HCT116 (cell line): ENCODE measurements at regions not wholly inside any gene's neighbourhood (a gene's known extent, or its start where the extent isn't known, plus 50 kb on each side); places are given as distances from the start of the nearest gene placed in this dataset.

Experiments used
- ATAC-seq: fragments of 200-7000 bp; cut with Tn5 transposase; 2 replicates; pipeline ENCODE4 v1.9.1; 2020; ENCODE audit warnings: mild to moderate bottlenecking, moderate library complexity
- BruUV-seq: library from RNA; stranded (reverse); fragments of 400-500 nt; replicated peaks from 2 replicates; lab custom pipeline; 2021; lab: Mats Ljungman, UMichigan
- CTCF ChIA-PET: fragments of 300-600 bp; sonication (Branson Sonifier 250); formaldehyde crosslinking; loops from one replicate; lab custom pipeline; 2021; ENCODE audit warnings: antibody characterized with exemption; lab: Charles Lee
- POLR2A ChIA-PET: fragments of 300-600, 350-600 bp; sonication (Branson Sonifier 250); formaldehyde crosslinking; loops from one replicate; lab custom pipeline; 2021; ENCODE audit warnings: antibody characterized with exemption; lab: Charles Lee
- RAD21 ChIA-PET, 2 experiments: fragments of 300-600 bp; sonication (Branson Sonifier 250); formaldehyde crosslinking; loops; one replicate each; lab custom pipeline; 2023; ENCODE audit warnings: low total read pairs in 2 of 2; ENCODE audit not compliant: uncharacterized antibody in 2 of 2, unreplicated experiment in 2 of 2, low non-redundant PET in 1 of 2; lab: Charles Lee
- DNase-seq: peaks from one replicate; pipeline ENCODE4 v3.0.0-alpha.2; 2010; ENCODE audit warnings: low read depth, low spot score
- H2AFZ ChIP-seq: fragments of 200-600 bp; shearing (Covaris generic), sonication (generic); 2 replicates; pipeline ENCODE4 v1.6.1; 2017; ENCODE audit warnings: low read depth, mixed run types, mixed read lengths, antibody characterized with exemption, low read length; ENCODE audit not compliant: poor library complexity, severe bottlenecking
- H3K27ac ChIP-seq: 2 replicates; pipeline ENCODE4 v1.5.1; 2012; ENCODE audit warnings: low read depth, low read length
- H3K27me3 ChIP-seq: fragments of 200-600 bp; sonication (generic); 2 replicates; pipeline ENCODE4 v1.6.1; 2016; ENCODE audit warnings: mixed run types, low read length, mixed read lengths; ENCODE audit not compliant: insufficient read depth
- H3K36me3 ChIP-seq, 2 experiments: fragments of 200-500 bp in 1 of 2; fragments of 200-600 bp in 1 of 2; sonication (Bioruptor generic) in 1 of 2; sonication (generic) in 1 of 2; 2 replicates each; pipeline versions ENCODE4 v1.5.1 to v1.6.1; 2014 to 2016; ENCODE audit warnings: low read length in 2 of 2, inconsistent platforms in 1 of 2, mixed read lengths in 1 of 2, mixed run types in 1 of 2; ENCODE audit not compliant: insufficient read depth in 2 of 2, control insufficient read depth in 1 of 2
- H3K4me1 ChIP-seq, 2 experiments: fragments of 200-600 bp in 1 of 2; sonication (generic) in 1 of 2; 2 replicates each; pipeline versions ENCODE4 v1.5.1 to v1.6.1; 2012 to 2017; ENCODE audit warnings: low read length in 2 of 2, inconsistent platforms in 1 of 2, mild to moderate bottlenecking in 1 of 2, mixed read lengths in 1 of 2, mixed run types in 1 of 2, moderate library complexity in 1 of 2; ENCODE audit not compliant: insufficient read depth in 2 of 2, control insufficient read depth in 1 of 2
- H3K4me2 ChIP-seq: fragments of 200-600 bp; sonication (generic); 2 replicates; pipeline ENCODE4 v1.6.1; 2017; ENCODE audit warnings: mixed run types, low read length, mixed read lengths
- H3K4me3 ChIP-seq, 2 experiments: fragments of 200-600 bp in 1 of 2; sonication (generic) in 1 of 2; replicated peaks in 1 of 2; 2 replicates each; pipeline ENCODE4 v1.5.1; 2011 to 2016; ENCODE audit warnings: low read length in 2 of 2, control low read depth in 1 of 2, low read depth in 1 of 2, mild to moderate bottlenecking in 1 of 2, mixed read lengths in 1 of 2, mixed run types in 1 of 2
- H3K79me2 ChIP-seq: fragments of 200-600 bp; sonication (generic); 2 replicates; pipeline ENCODE4 v1.6.1; 2017; ENCODE audit warnings: mild to moderate bottlenecking, mixed run types, low read length, moderate library complexity, mixed read lengths; ENCODE audit not compliant: insufficient read depth
- H3K9ac ChIP-seq: fragments of 200-600 bp; sonication (generic); 2 replicates; pipeline ENCODE4 v1.6.1; 2016; ENCODE audit warnings: low read length, mixed read lengths
- H3K9me2 ChIP-seq: fragments of 200-600 bp; sonication (generic), shearing (Covaris generic); 2 replicates; pipeline ENCODE4 v1.6.1; 2017; ENCODE audit warnings: mixed run types, mild to moderate bottlenecking, moderate library complexity; ENCODE audit not compliant: insufficient read depth
- H3K9me3 ChIP-seq, 2 experiments: fragments of 200-500 bp in 1 of 2; fragments of 200-600 bp in 1 of 2; sonication (Bioruptor generic) in 1 of 2; sonication (generic) in 1 of 2; 2 replicates each; pipeline ENCODE4 v1.6.1; 2014 to 2017; ENCODE audit warnings: low read length in 2 of 2, mixed read lengths in 2 of 2, inconsistent platforms in 1 of 2, low read depth in 1 of 2, mild to moderate bottlenecking in 1 of 2, mixed run types in 1 of 2, moderate library complexity in 1 of 2; ENCODE audit not compliant: control insufficient read depth in 1 of 2, insufficient read depth in 1 of 2
- H4K20me1 ChIP-seq: fragments of 200-600 bp; sonication (generic), shearing (Covaris generic); 2 replicates; pipeline ENCODE4 v1.6.1; 2017; ENCODE audit warnings: mixed run types, mild to moderate bottlenecking, moderate library complexity; ENCODE audit not compliant: insufficient read depth
- CBX3 ChIP-seq: IDR thresholded peaks from 2 replicates; pipeline ENCODE4 v1.6.1; 2012; ENCODE audit warnings: low read depth
- EGR1 ChIP-seq: IDR thresholded peaks from 2 replicates; pipeline ENCODE4 v1.6.1; 2012; ENCODE audit warnings: low read depth
- ELF1 ChIP-seq: IDR thresholded peaks from 2 replicates; pipeline ENCODE4 v1.6.1; 2012; ENCODE audit warnings: low read depth, borderline replicate concordance
- EZH2 ChIP-seq: fragments of 200-600 bp; sonication (generic); IDR thresholded peaks from 2 replicates; pipeline ENCODE4 v1.6.1; 2017; ENCODE audit warnings: antibody characterized with exemption, mixed run types
- EZH2phosphoT487 ChIP-seq: fragments of 200-600 bp; IDR thresholded peaks from 2 replicates; pipeline ENCODE4 v1.6.1; 2018; ENCODE audit warnings: antibody characterized with exemption, borderline replicate concordance
- FOSL1 ChIP-seq: IDR thresholded peaks from 2 replicates; pipeline ENCODE4 v1.6.1; 2012; ENCODE audit warnings: low read depth
- JUND ChIP-seq: IDR thresholded peaks from 2 replicates; pipeline ENCODE4 v1.6.1; 2012
- RAD21 ChIP-seq: IDR thresholded peaks from 2 replicates; pipeline ENCODE4 v1.6.1; 2012; ENCODE audit warnings: low read depth, mild to moderate bottlenecking
- SIN3A ChIP-seq: IDR thresholded peaks from 2 replicates; pipeline ENCODE4 v1.6.1; 2012; ENCODE audit warnings: low read depth
- TCF7L2 ChIP-seq: IDR thresholded peaks from 2 replicates; pipeline ENCODE4 v1.7.0; 2011; ENCODE audit warnings: borderline replicate concordance, inconsistent platforms; ENCODE audit not compliant: insufficient read depth, insufficient read length; ENCODE audit errors: extremely low read depth
- YY1 ChIP-seq: IDR thresholded peaks from 2 replicates; pipeline ENCODE4 v1.6.1; 2011; ENCODE audit warnings: low read length, low read depth, moderate library complexity, mild to moderate bottlenecking; ENCODE audit not compliant: insufficient replicate concordance; ENCODE audit errors: extremely low read depth
- ZFX ChIP-seq: fragments of 450-650 bp; IDR thresholded peaks from 2 replicates; pipeline ENCODE4 v1.6.1; 2017
- ZNF274 ChIP-seq: fragments of 200-500 bp; sonication (Bioruptor generic); IDR thresholded peaks from 2 replicates; pipeline ENCODE4 v1.6.1; 2014; ENCODE audit warnings: mild to moderate bottlenecking, low read depth, low read length, inconsistent platforms
- intact Hi-C: fragments of 100-400 bp; cut with micrococcal nuclease; formaldehyde crosslinking; loops from 2 replicates; pipeline ENCODE4 v1.10.0; 2022
- TF ChIP-seq, protein P1 (sequence below): IDR thresholded peaks from 2 replicates; pipeline ENCODE4 v1.6.1; 2012; ENCODE audit warnings: low read depth
- TF ChIP-seq, protein P2 (sequence below): IDR thresholded peaks from 2 replicates; pipeline ENCODE4 v1.6.1; 2012

DNA sequence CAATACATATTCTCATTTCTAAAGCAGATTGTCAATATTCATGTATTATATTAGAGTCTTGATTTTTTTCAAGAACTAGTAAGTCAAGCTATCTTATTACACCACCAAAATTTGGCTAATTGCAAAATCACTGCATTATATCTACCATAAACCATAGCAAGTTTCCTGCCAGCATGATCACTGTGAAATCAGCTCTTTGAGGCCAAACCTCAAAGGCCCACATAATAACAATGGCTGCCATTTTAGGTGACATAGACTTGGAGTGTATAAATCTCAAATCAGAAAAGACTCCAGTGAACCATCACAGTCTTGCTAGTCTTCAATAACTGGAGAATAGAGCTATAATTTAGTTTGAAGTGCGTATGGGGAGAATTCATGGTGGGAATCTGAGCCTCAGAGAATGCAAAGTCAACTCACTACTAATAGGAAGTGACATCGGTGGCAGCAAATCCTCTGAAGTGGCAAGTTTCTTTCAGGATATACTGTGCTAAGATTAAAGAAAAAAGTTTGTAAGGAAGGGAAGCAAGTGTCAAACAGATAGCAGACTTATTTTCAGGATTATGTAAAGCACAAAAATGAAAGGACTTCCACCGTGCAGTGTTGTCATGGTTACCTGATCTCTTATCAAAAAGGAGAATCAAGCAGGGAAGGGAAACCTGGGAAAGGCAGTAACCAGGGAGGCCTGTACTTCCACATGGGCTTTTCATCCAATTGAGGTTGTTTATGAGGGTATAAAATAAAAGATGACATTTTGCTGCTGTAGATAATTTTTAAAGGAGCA is 117.4 kb upstream of the FNDC3A start:
- CTCF ChIA-PET = no interaction called here
- BruUV-seq = no TSS peak
- H3K36me3 ChIP-seq = no peaks in the 10 kb centered on the region
- TF ChIP-seq YY1 = no peak
- TF ChIP-seq, all 23 proteins: peak for 0
- no peak for ATAC-seq
- Histone ChIP-seq H4K20me1 (no peaks in the 10 kb centered on the region), H3K27ac (no peak overlapping the region), H3K9me3 (no peaks in the 10 kb centered on the region), H3K4me3 (no peak overlapping the region), H3K27me3 (no peaks in the 10 kb centered on the region), H3K9ac (no peak overlapping the region), H2AFZ (no peak overlapping the region), H3K9me2 (no peaks in the 10 kb centered on the region), H3K4me2 (no peak overlapping the region), H3K4me1 (no peaks in the 10 kb centered on the region), H3K79me2 (no peaks in the 10 kb centered on the region)
- intact Hi-C loops = no loop called here
- no peak for DNase-seq
- ChIA-PET RAD21 (no interaction called here), POLR2A (no interaction called here)

DNA sequence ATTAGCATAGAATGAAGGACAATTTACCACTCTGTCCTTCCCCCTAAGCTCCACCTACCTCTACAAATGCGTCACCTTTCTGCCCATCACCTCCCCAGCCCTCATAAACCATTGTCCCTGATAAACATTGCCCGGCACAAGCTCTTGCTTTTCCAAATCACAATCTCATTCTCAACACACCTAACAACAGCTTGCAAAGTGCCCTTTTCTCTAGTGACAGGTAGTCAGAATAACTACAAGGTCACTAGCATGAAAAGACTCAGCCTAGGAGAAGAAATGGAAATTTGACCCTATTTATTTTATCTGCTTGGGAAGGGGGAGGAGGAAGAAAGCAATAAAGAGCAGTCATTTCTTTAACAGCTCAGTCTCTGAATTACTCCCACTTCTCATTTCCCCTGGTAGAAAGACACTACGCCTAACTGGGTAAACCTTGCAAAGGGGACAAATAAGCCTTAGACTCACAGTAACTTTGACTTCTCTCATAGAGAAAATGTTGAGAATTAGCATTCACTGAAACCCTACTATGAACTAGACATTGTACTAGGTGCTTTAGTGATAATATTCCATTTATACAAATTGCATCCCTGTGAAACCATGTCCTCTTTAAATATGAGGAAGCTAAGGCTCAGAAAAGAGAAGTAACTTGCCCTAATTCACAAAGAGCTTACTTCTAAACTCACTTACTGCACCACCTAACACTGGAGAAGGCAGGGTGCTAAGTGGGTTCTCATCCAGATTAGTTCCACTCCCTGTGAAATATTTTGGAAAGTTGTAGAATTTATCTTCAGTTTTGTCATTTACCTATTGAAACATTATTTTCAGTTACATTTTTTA is 116.2 kb upstream of the FNDC3A start:
- no TSS peak for BruUV-seq
- Histone ChIP-seq H3K4me3 (no peak overlapping the region), H2AFZ (no peak overlapping the region), H3K36me3 (no peaks in the 10 kb centered on the region), H3K27ac (no peak overlapping the region), H3K4me2 (no peak overlapping the region), H3K9me3 (no peaks in the 10 kb centered on the region), H3K27me3 (no peaks in the 10 kb centered on the region), H4K20me1 (no peaks in the 10 kb centered on the region), H3K9me2 (no peaks in the 10 kb centered on the region), H3K79me2 (no peaks in the 10 kb centered on the region), H3K4me1 (no peaks in the 10 kb centered on the region), H3K9ac (no peak overlapping the region)
- intact Hi-C loops = no loop called here
- CTCF ChIA-PET = no interaction called here
- POLR2A ChIA-PET = no interaction called here
- ATAC-seq (no peak), DNase-seq (no peak)
- RAD21 ChIA-PET = no interaction called here
- TF ChIP-seq EZH2 (no peak), ZNF274 (no peak), ELF1 (no peak), CBX3 (no peak), EZH2phosphoT487 (no peak), YY1 (no peak), EGR1 (no peak), ZFX (no peak), SIN3A (no peak), TCF7L2 (no peak), FOSL1 (no peak), RAD21 (no peak), JUND (no peak)
- TF ChIP-seq, protein P1, sequence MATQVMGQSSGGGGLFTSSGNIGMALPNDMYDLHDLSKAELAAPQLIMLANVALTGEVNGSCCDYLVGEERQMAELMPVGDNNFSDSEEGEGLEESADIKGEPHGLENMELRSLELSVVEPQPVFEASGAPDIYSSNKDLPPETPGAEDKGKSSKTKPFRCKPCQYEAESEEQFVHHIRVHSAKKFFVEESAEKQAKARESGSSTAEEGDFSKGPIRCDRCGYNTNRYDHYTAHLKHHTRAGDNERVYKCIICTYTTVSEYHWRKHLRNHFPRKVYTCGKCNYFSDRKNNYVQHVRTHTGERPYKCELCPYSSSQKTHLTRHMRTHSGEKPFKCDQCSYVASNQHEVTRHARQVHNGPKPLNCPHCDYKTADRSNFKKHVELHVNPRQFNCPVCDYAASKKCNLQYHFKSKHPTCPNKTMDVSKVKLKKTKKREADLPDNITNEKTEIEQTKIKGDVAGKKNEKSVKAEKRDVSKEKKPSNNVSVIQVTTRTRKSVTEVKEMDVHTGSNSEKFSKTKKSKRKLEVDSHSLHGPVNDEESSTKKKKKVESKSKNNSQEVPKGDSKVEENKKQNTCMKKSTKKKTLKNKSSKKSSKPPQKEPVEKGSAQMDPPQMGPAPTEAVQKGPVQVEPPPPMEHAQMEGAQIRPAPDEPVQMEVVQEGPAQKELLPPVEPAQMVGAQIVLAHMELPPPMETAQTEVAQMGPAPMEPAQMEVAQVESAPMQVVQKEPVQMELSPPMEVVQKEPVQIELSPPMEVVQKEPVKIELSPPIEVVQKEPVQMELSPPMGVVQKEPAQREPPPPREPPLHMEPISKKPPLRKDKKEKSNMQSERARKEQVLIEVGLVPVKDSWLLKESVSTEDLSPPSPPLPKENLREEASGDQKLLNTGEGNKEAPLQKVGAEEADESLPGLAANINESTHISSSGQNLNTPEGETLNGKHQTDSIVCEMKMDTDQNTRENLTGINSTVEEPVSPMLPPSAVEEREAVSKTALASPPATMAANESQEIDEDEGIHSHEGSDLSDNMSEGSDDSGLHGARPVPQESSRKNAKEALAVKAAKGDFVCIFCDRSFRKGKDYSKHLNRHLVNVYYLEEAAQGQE = no peak
- TF ChIP-seq, protein P2, sequence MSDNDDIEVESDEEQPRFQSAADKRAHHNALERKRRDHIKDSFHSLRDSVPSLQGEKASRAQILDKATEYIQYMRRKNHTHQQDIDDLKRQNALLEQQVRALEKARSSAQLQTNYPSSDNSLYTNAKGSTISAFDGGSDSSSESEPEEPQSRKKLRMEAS = no peak
